ENCODE measurements at regions not wholly inside any gene's neighbourhood (a gene's known extent, or its start where the extent isn't known, plus 50 kb on each side); places are given as distances from the start of the nearest gene placed in this dataset.

DNA sequence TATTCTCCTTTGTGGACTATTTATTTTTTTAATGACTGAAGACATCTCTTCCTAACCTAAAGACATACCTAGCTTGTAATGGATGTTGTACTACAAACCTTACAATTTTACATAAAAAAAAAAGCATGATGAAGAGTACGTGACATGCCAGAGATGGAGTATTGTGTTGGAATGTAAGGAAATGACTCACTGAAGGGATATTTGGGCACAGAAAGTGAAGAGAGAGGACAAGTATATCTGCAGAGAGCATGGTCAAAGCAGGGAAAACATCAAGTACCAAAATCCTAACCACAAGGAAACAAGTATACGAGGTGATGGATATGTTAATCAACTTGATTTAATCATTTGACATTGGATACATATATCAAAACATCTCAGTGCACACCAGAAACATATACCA, 1051.4 kb upstream of the PRKX start:
- ATAC-seq: no peak
- TF ChIP-seq, protein P1, sequence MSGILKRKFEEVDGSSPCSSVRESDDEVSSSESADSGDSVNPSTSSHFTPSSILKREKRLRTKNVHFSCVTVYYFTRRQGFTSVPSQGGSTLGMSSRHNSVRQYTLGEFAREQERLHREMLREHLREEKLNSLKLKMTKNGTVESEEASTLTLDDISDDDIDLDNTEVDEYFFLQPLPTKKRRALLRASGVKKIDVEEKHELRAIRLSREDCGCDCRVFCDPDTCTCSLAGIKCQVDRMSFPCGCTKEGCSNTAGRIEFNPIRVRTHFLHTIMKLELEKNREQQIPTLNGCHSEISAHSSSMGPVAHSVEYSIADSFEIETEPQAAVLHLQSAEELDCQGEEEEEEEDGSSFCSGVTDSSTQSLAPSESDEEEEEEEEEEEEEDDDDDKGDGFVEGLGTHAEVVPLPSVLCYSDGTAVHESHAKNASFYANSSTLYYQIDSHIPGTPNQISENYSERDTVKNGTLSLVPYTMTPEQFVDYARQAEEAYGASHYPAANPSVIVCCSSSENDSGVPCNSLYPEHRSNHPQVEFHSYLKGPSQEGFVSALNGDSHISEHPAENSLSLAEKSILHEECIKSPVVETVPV (CRISPR knock-in tag; IDR thresholded peaks at IDR 0.05): no peak
- TF ChIP-seq SNAI2 (CRISPR knock-in tag; IDR thresholded peaks at IDR 0.05): no peak
- TF ChIP-seq ESRRG (CRISPR knock-in tag; IDR thresholded peaks at IDR 0.05): no peak
- TF ChIP-seq, protein P2, sequence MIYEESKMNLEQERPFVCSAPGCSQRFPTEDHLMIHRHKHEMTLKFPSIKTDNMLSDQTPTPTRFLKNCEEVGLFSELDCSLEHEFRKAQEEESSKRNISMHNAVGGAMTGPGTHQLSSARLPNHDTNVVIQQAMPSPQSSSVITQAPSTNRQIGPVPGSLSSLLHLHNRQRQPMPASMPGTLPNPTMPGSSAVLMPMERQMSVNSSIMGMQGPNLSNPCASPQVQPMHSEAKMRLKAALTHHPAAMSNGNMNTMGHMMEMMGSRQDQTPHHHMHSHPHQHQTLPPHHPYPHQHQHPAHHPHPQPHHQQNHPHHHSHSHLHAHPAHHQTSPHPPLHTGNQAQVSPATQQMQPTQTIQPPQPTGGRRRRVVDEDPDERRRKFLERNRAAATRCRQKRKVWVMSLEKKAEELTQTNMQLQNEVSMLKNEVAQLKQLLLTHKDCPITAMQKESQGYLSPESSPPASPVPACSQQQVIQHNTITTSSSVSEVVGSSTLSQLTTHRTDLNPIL (CRISPR knock-in tag; IDR thresholded peaks at IDR 0.05; ENCODE audit: low read depth): no peak
- TF ChIP-seq ZNF565 (CRISPR knock-in tag; conservative IDR thresholded peaks at IDR 0.05; ENCODE audit: low read depth): no peak
- TF ChIP-seq, protein P3, sequence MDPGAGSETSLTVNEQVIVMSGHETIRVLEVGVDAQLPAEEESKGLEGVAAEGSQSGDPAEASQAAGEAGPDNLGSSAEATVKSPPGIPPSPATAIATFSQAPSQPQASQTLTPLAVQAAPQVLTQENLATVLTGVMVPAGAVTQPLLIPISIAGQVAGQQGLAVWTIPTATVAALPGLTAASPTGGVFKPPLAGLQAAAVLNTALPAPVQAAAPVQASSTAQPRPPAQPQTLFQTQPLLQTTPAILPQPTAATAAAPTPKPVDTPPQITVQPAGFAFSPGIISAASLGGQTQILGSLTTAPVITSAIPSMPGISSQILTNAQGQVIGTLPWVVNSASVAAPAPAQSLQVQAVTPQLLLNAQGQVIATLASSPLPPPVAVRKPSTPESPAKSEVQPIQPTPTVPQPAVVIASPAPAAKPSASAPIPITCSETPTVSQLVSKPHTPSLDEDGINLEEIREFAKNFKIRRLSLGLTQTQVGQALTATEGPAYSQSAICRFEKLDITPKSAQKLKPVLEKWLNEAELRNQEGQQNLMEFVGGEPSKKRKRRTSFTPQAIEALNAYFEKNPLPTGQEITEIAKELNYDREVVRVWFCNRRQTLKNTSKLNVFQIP (CRISPR knock-in tag; IDR thresholded peaks at IDR 0.05; ENCODE audit: borderline replicate concordance, low read depth): no peak
- TF ChIP-seq CSDC2 (CRISPR knock-in tag; IDR thresholded peaks at IDR 0.05): no peak
- no peak for TF ChIP-seq ZNF70 (CRISPR knock-in tag; IDR thresholded peaks at IDR 0.05)
- TF ChIP-seq OSR1 (CRISPR knock-in tag; IDR thresholded peaks at IDR 0.05): no peak
- no peak for TF ChIP-seq ZNF8 (CRISPR knock-in tag; IDR thresholded peaks at IDR 0.05)
- TF ChIP-seq, protein P4, sequence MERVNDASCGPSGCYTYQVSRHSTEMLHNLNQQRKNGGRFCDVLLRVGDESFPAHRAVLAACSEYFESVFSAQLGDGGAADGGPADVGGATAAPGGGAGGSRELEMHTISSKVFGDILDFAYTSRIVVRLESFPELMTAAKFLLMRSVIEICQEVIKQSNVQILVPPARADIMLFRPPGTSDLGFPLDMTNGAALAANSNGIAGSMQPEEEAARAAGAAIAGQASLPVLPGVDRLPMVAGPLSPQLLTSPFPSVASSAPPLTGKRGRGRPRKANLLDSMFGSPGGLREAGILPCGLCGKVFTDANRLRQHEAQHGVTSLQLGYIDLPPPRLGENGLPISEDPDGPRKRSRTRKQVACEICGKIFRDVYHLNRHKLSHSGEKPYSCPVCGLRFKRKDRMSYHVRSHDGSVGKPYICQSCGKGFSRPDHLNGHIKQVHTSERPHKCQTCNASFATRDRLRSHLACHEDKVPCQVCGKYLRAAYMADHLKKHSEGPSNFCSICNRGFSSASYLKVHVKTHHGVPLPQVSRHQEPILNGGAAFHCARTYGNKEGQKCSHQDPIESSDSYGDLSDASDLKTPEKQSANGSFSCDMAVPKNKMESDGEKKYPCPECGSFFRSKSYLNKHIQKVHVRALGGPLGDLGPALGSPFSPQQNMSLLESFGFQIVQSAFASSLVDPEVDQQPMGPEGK (CRISPR knock-in tag; IDR thresholded peaks at IDR 0.05; ENCODE audit: borderline replicate concordance): no peak

DNA sequence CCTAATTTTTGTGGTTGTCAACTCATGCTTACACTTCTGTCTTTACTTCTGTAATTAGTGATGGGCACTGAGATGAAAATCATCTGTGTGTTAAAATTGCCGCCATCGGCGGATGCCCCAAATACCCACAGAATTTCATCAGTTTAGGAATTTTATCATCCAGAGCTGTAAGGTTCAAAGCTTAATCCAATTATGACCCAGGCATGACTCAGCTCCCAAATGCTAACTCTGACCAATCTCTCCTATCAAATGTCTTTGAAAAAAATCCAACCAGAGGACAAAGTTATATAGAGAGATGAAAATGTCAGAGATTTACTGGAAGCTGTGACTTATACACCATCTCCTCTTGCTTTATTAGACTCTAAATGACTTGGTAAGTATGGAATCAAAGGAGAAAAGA, 1048.7 kb upstream of the PRKX start:
- no peak for ATAC-seq
- no peak for TF ChIP-seq ISL1 (CRISPR knock-in tag; IDR thresholded peaks at IDR 0.05)
- no peak for TF ChIP-seq ZC3H10 (CRISPR knock-in tag; IDR thresholded peaks at IDR 0.05)
- TF ChIP-seq, protein P5, sequence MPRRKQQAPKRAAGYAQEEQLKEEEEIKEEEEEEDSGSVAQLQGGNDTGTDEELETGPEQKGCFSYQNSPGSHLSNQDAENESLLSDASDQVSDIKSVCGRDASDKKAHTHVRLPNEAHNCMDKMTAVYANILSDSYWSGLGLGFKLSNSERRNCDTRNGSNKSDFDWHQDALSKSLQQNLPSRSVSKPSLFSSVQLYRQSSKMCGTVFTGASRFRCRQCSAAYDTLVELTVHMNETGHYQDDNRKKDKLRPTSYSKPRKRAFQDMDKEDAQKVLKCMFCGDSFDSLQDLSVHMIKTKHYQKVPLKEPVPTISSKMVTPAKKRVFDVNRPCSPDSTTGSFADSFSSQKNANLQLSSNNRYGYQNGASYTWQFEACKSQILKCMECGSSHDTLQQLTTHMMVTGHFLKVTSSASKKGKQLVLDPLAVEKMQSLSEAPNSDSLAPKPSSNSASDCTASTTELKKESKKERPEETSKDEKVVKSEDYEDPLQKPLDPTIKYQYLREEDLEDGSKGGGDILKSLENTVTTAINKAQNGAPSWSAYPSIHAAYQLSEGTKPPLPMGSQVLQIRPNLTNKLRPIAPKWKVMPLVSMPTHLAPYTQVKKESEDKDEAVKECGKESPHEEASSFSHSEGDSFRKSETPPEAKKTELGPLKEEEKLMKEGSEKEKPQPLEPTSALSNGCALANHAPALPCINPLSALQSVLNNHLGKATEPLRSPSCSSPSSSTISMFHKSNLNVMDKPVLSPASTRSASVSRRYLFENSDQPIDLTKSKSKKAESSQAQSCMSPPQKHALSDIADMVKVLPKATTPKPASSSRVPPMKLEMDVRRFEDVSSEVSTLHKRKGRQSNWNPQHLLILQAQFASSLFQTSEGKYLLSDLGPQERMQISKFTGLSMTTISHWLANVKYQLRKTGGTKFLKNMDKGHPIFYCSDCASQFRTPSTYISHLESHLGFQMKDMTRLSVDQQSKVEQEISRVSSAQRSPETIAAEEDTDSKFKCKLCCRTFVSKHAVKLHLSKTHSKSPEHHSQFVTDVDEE (CRISPR knock-in tag; IDR thresholded peaks at IDR 0.05): no peak
- TF ChIP-seq ZNF565 (CRISPR knock-in tag; conservative IDR thresholded peaks at IDR 0.05; ENCODE audit: low read depth): no peak
- no peak for TF ChIP-seq ARNTL (CRISPR knock-in tag; IDR thresholded peaks at IDR 0.05; ENCODE audit: borderline replicate concordance, low read depth)
- no peak for TF ChIP-seq PPARA (CRISPR knock-in tag; IDR thresholded peaks at IDR 0.05; ENCODE audit: borderline replicate concordance)
- TF ChIP-seq CSDC2 (CRISPR knock-in tag; IDR thresholded peaks at IDR 0.05): no peak
- no peak for TF ChIP-seq ZFP3 (CRISPR knock-in tag; IDR thresholded peaks at IDR 0.05)
- TF ChIP-seq OSR1 (CRISPR knock-in tag; IDR thresholded peaks at IDR 0.05): no peak
- TF ChIP-seq RARB (CRISPR knock-in tag; IDR thresholded peaks at IDR 0.05): no peak
- TF ChIP-seq GLIS3 (CRISPR knock-in tag; IDR thresholded peaks at IDR 0.05): no peak
- TF ChIP-seq, protein P4 (CRISPR knock-in tag; IDR thresholded peaks at IDR 0.05; ENCODE audit: borderline replicate concordance): no peak
- TF ChIP-seq ESRRG (CRISPR knock-in tag; IDR thresholded peaks at IDR 0.05): no peak
